ENCODE measurements at regions not wholly inside any gene's neighbourhood (a gene's known extent, or its start where the extent isn't known, plus 50 kb on each side); places are given as distances from the start of the nearest gene placed in this dataset.

GRCh38 chr20:60808701-60809100, 443.4 kb upstream of the CDH4 start:
- TF ChIP-seq POLR2A (IDR thresholded peaks at IDR 0.05; ENCODE audit: low read depth, low read length) = no peak
- FAIRE-seq = no peak
- DNase-seq (ENCODE audit: insufficient read length, low spot score) = no peak

GRCh38 chr20:60810561-60810960, 441.5 kb upstream of the CDH4 start:
- no peak for DNase-seq (ENCODE audit: insufficient read length, low spot score)
- no peak for FAIRE-seq
- no peak for TF ChIP-seq POLR2A (IDR thresholded peaks at IDR 0.05; ENCODE audit: low read depth, low read length)

GRCh38 chr20:60812561-60812960, 439.5 kb upstream of the CDH4 start:
- no peak for TF ChIP-seq POLR2A (IDR thresholded peaks at IDR 0.05; ENCODE audit: low read depth, low read length)
- no peak for FAIRE-seq
- no peak for DNase-seq (ENCODE audit: insufficient read length, low spot score)

GRCh38 chr20:60813066-60813465, 439.0 kb upstream of the CDH4 start:
- no peak for TF ChIP-seq POLR2A (IDR thresholded peaks at IDR 0.05; ENCODE audit: low read depth, low read length)
- DNase-seq (ENCODE audit: insufficient read length, low spot score) (no peak), FAIRE-seq (no peak)

- no peak for TF ChIP-seq POLR2A (IDR thresholded peaks at IDR 0.05; ENCODE audit: low read depth, low read length)
- DNase-seq (ENCODE audit: insufficient read length, low spot score) (no peak), FAIRE-seq (no peak)
These were observed 436.4 kb upstream of the CDH4 start for GRCh38 chr20:60815656-60816055.

- FAIRE-seq = no peak
- DNase-seq (ENCODE audit: insufficient read length, low spot score) = no peak
- TF ChIP-seq POLR2A (IDR thresholded peaks at IDR 0.05; ENCODE audit: low read depth, low read length) = no peak
These were observed 435.2 kb upstream of the CDH4 start for GRCh38 chr20:60816901-60817300.

- no peak for FAIRE-seq
- no peak for TF ChIP-seq POLR2A (IDR thresholded peaks at IDR 0.05; ENCODE audit: low read depth, low read length)
- DNase-seq (ENCODE audit: insufficient read length, low spot score) = no peak
These were observed 434.2 kb upstream of the CDH4 start for GRCh38 chr20:60817891-60818290.

- DNase-seq (ENCODE audit: insufficient read length, low spot score) (no peak), FAIRE-seq (no peak)
- TF ChIP-seq POLR2A (IDR thresholded peaks at IDR 0.05; ENCODE audit: low read depth, low read length) = no peak
These were observed 432.6 kb upstream of the CDH4 start for GRCh38 chr20:60819511-60819910.

GRCh38 chr20:60820149-60820548, 431.9 kb upstream of the CDH4 start:
- DNase-seq (ENCODE audit: insufficient read length, low spot score) (no peak), FAIRE-seq (no peak)
- TF ChIP-seq POLR2A (IDR thresholded peaks at IDR 0.05; ENCODE audit: low read depth, low read length) = no peak

GRCh38 chr20:60820918-60821317, 431.1 kb upstream of the CDH4 start:
- DNase-seq (ENCODE audit: insufficient read length, low spot score) = no peak
- TF ChIP-seq POLR2A (IDR thresholded peaks at IDR 0.05; ENCODE audit: low read depth, low read length) = no peak
- FAIRE-seq = no peak

- no peak for TF ChIP-seq POLR2A (IDR thresholded peaks at IDR 0.05; ENCODE audit: low read depth, low read length)
- DNase-seq (ENCODE audit: insufficient read length, low spot score) (no peak), FAIRE-seq (no peak)
These were observed 429.1 kb upstream of the CDH4 start for GRCh38 chr20:60822699-60823607.

GRCh38 chr20:60835876-60836275, 416.2 kb upstream of the CDH4 start:
- FAIRE-seq = no peak
- no peak for DNase-seq (ENCODE audit: insufficient read length, low spot score)
- no peak for TF ChIP-seq POLR2A (IDR thresholded peaks at IDR 0.05; ENCODE audit: low read depth, low read length)

GRCh38 chr20:60837173-60837770, 414.8 kb upstream of the CDH4 start:
- no peak for TF ChIP-seq POLR2A (IDR thresholded peaks at IDR 0.05; ENCODE audit: low read depth, low read length)
- DNase-seq (ENCODE audit: insufficient read length, low spot score) = no peak
- FAIRE-seq = no peak

GRCh38 chr20:60838297-60838696, 413.8 kb upstream of the CDH4 start:
- no peak for TF ChIP-seq POLR2A (IDR thresholded peaks at IDR 0.05; ENCODE audit: low read depth, low read length)
- no peak for FAIRE-seq
- no peak for DNase-seq (ENCODE audit: insufficient read length, low spot score)

GRCh38 chr20:60840971-60841370, 411.1 kb upstream of the CDH4 start:
- DNase-seq (ENCODE audit: insufficient read length, low spot score) (no peak), FAIRE-seq (no peak)
- TF ChIP-seq POLR2A (IDR thresholded peaks at IDR 0.05; ENCODE audit: low read depth, low read length) = no peak
